Liver (tissue), 8 donors: ENCODE measurements at regions not wholly inside any gene's neighbourhood (a gene's known extent, or its start where the extent isn't known, plus 50 kb on each side); places are given as distances from the start of the nearest gene placed in this dataset.

Experiments used
- DNase-seq: peaks from one replicate; pipeline ENCODE4 v3.0.0-alpha.2; 2017; ENCODE audit warnings: low spot score
- H3K27ac ChIP-seq, 2 donors: one replicate each; pipeline ENCODE4 v1.7.0; 2013; ENCODE audit warnings: inconsistent platforms in 2 of 2, low read length in 2 of 2, control low read depth in 1 of 2, low read depth in 1 of 2, mild to moderate bottlenecking in 1 of 2
- H3K27me3 ChIP-seq, 4 donors: one replicate each; pipeline versions ENCODE4 v1.6.1 to v1.7.0; 2013; ENCODE audit warnings: low read length in 3 of 4, inconsistent platforms in 1 of 4, mild to moderate bottlenecking in 1 of 4, moderate library complexity in 1 of 4; ENCODE audit not compliant: control insufficient read depth in 4 of 4, insufficient read depth in 4 of 4
- H3K36me3 ChIP-seq, 4 donors: one replicate each; pipeline versions ENCODE4 v1.6.1 to v1.7.0; 2013; ENCODE audit warnings: low read length in 3 of 4, mild to moderate bottlenecking in 3 of 4, low read depth in 1 of 4, moderate library complexity in 1 of 4; ENCODE audit not compliant: control insufficient read depth in 4 of 4, insufficient read depth in 3 of 4
- H3K4me1 ChIP-seq, 4 donors: one replicate each; pipeline versions ENCODE4 v1.6.1 to v1.7.0; 2013; ENCODE audit warnings: low read length in 3 of 4, mild to moderate bottlenecking in 3 of 4, moderate library complexity in 1 of 4; ENCODE audit not compliant: control insufficient read depth in 4 of 4, insufficient read depth in 4 of 4
- H3K4me3 ChIP-seq, 3 donors: one replicate each; pipeline versions ENCODE4 v1.6.1 to v1.7.0; 2013; ENCODE audit warnings: low read length in 3 of 3, control low read depth in 1 of 3, low read depth in 1 of 3, mild to moderate bottlenecking in 1 of 3
- H3K9ac ChIP-seq, 2 donors: one replicate each; pipeline ENCODE4 v1.7.0; 2013; ENCODE audit warnings: low read length in 2 of 2, mild to moderate bottlenecking in 2 of 2, moderate library complexity in 2 of 2, control low read depth in 1 of 2, low read depth in 1 of 2
- H3K9me3 ChIP-seq, 4 donors: one replicate each; pipeline versions ENCODE4 v1.6.1 to v1.7.0; 2013; ENCODE audit warnings: low read length in 3 of 4; ENCODE audit not compliant: control insufficient read depth in 4 of 4
- CTCF ChIP-seq: fragments of 150-350 bp; IDR thresholded peaks from 2 replicates; pipeline ENCODE4 v1.5.1; 2017; ENCODE audit warnings: improper control_type of control experiment, low read depth, low read length; ENCODE audit not compliant: missing input control
- EGR1 ChIP-seq, 2 donors: IDR thresholded peaks; 2 replicates each; pipeline ENCODE4 v1.6.1; 2016 to 2018; ENCODE audit warnings: antibody characterized with exemption in 2 of 2, low read depth in 2 of 2
- FOXA1 ChIP-seq: IDR thresholded peaks from 2 replicates; pipeline ENCODE4 v1.6.1; 2016; ENCODE audit warnings: antibody characterized with exemption
- FOXA2 ChIP-seq: IDR thresholded peaks from 2 replicates; pipeline ENCODE4 v1.6.1; 2016; ENCODE audit warnings: antibody characterized with exemption
- GABPA ChIP-seq, 2 donors: IDR thresholded peaks in 1 of 2; conservative IDR thresholded peaks in 1 of 2; 2 replicates each; pipeline ENCODE4 v1.6.1; 2016; ENCODE audit warnings: antibody characterized with exemption in 2 of 2, mild to moderate bottlenecking in 1 of 2, moderate library complexity in 1 of 2
- HNF4A ChIP-seq, 2 donors: conservative IDR thresholded peaks; 2 replicates each; pipeline ENCODE4 v1.6.1; 2016; ENCODE audit warnings: antibody characterized with exemption in 2 of 2, mild to moderate bottlenecking in 2 of 2
- HNF4G ChIP-seq: IDR thresholded peaks from 2 replicates; pipeline ENCODE4 v1.6.1; 2016; ENCODE audit warnings: antibody characterized with exemption
- JUND ChIP-seq, 2 donors: IDR thresholded peaks; 2 replicates each; pipeline ENCODE4 v1.6.1; 2016; ENCODE audit warnings: antibody characterized with exemption in 2 of 2
- NR2F2 ChIP-seq: IDR thresholded peaks from 2 replicates; pipeline ENCODE4 v1.6.1; 2016; ENCODE audit warnings: antibody characterized with exemption
- RXRA ChIP-seq, 2 donors: IDR thresholded peaks; 2 replicates each; pipeline ENCODE4 v1.6.1; 2017 to 2018; ENCODE audit warnings: antibody characterized with exemption in 2 of 2, mild to moderate bottlenecking in 1 of 2
- SP1 ChIP-seq: IDR thresholded peaks from 2 replicates; pipeline ENCODE4 v1.6.1; 2018; ENCODE audit warnings: antibody characterized with exemption, mild to moderate bottlenecking
- TAF1 ChIP-seq: conservative IDR thresholded peaks from 2 replicates; pipeline ENCODE4 v1.6.1; 2016; ENCODE audit warnings: antibody characterized with exemption, mild to moderate bottlenecking
- YY1 ChIP-seq: IDR thresholded peaks from 2 replicates; pipeline ENCODE4 v1.6.1; 2016; ENCODE audit warnings: antibody characterized with exemption, mild to moderate bottlenecking
- ZBTB33 ChIP-seq: IDR thresholded peaks from 2 replicates; pipeline ENCODE4 v1.6.1; 2016; ENCODE audit warnings: antibody characterized with exemption
- WGBS: extraction: QIAGEN DNeasy Blood & Tissue Kit; methylation state at CpG from one replicate; pipeline ENCODE4 v1.1.7; 2013; 5-methylcytosine and 5-hydroxymethylcytosine counted together
- TF ChIP-seq, protein P1 (sequence below): IDR thresholded peaks from 2 replicates; pipeline ENCODE4 v1.6.1; 2016; ENCODE audit warnings: antibody characterized with exemption, mild to moderate bottlenecking
- donor health status: healthy.
- donor health status: healthy.
- donor health status: healthy.
- donor health status: healthy.
- donor health status: healthy.

- TF ChIP-seq, protein P1, sequence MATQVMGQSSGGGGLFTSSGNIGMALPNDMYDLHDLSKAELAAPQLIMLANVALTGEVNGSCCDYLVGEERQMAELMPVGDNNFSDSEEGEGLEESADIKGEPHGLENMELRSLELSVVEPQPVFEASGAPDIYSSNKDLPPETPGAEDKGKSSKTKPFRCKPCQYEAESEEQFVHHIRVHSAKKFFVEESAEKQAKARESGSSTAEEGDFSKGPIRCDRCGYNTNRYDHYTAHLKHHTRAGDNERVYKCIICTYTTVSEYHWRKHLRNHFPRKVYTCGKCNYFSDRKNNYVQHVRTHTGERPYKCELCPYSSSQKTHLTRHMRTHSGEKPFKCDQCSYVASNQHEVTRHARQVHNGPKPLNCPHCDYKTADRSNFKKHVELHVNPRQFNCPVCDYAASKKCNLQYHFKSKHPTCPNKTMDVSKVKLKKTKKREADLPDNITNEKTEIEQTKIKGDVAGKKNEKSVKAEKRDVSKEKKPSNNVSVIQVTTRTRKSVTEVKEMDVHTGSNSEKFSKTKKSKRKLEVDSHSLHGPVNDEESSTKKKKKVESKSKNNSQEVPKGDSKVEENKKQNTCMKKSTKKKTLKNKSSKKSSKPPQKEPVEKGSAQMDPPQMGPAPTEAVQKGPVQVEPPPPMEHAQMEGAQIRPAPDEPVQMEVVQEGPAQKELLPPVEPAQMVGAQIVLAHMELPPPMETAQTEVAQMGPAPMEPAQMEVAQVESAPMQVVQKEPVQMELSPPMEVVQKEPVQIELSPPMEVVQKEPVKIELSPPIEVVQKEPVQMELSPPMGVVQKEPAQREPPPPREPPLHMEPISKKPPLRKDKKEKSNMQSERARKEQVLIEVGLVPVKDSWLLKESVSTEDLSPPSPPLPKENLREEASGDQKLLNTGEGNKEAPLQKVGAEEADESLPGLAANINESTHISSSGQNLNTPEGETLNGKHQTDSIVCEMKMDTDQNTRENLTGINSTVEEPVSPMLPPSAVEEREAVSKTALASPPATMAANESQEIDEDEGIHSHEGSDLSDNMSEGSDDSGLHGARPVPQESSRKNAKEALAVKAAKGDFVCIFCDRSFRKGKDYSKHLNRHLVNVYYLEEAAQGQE: no peak
- no peak for TF ChIP-seq GABPA (IDR thresholded peaks at IDR 0.05 in 1 of 2, conservative IDR thresholded peaks at IDR 0.05 in 1 of 2)
These were observed 187.5 kb upstream of the PLXNA2 start (continued) for GRCh38 chr1:208431721-208432120.

GRCh38 chr1:208432346-208432745 lies 188.2 kb upstream of the PLXNA2 start:
- no peak overlapping the region for H3K9ac ChIP-seq
- H3K27me3 ChIP-seq: no peaks in the 10 kb centered on the region
- H3K36me3 ChIP-seq: no peaks in the 10 kb centered on the region
- no peak for DNase-seq
- no peak overlapping the region for H3K27ac ChIP-seq
- H3K4me1 ChIP-seq: no peaks in the 10 kb centered on the region
- 90% methylated on average over 2 of the region's 2 CpGs for WGBS
- H3K4me3 ChIP-seq: no peak overlapping the region
- TF ChIP-seq FOXA2 (no peak), CTCF (no peak), SP1 (no peak), GABPA (IDR thresholded peaks at IDR 0.05 in 1 of 2, conservative IDR thresholded peaks at IDR 0.05 in 1 of 2) (no peak), ZBTB33 (no peak), NR2F2 (no peak), HNF4A (conservative IDR thresholded peaks at IDR 0.05) (no peak), HNF4G (no peak), EGR1 (IDR thresholded peaks at IDR 0.05; ENCODE audit: low read depth in 2 of 2) (no peak), TAF1 (no peak), FOXA1 (no peak), YY1 (no peak), JUND (IDR thresholded peaks at IDR 0.05) (no peak), RXRA (IDR thresholded peaks at IDR 0.05) (no peak)
- TF ChIP-seq, protein P1: no peak
- no peaks in the 10 kb centered on the region for H3K9me3 ChIP-seq
